ENCODE measurements at regions not wholly inside any gene's neighbourhood (a gene's known extent, or its start where the extent isn't known, plus 50 kb on each side); places are given as distances from the start of the nearest gene placed in this dataset.

DNA sequence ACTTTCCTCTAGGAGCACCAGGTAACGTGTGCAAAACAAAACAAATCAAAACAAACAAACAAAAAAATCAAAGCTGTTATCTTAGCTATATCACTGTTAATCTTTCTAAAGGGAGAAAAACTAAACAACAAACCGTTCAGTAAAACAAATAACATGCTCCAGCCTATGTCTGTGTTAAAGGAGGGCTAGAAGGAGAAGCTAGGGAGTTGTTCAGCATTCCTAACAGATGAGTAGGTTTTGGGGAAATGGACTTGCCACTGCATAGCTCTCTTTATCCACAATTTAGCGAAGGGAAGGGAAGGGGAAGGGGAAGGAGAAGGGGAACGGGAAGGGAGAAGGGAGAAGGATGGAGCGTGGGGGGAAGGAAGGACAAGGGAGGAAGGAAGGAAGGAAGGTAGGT is 134.2 kb upstream of the AKR1E2 start:
- no peaks in the 10 kb centered on the region for H3K4me1 ChIP-seq
- DNase-seq = no peak
- TF ChIP-seq, protein P1, sequence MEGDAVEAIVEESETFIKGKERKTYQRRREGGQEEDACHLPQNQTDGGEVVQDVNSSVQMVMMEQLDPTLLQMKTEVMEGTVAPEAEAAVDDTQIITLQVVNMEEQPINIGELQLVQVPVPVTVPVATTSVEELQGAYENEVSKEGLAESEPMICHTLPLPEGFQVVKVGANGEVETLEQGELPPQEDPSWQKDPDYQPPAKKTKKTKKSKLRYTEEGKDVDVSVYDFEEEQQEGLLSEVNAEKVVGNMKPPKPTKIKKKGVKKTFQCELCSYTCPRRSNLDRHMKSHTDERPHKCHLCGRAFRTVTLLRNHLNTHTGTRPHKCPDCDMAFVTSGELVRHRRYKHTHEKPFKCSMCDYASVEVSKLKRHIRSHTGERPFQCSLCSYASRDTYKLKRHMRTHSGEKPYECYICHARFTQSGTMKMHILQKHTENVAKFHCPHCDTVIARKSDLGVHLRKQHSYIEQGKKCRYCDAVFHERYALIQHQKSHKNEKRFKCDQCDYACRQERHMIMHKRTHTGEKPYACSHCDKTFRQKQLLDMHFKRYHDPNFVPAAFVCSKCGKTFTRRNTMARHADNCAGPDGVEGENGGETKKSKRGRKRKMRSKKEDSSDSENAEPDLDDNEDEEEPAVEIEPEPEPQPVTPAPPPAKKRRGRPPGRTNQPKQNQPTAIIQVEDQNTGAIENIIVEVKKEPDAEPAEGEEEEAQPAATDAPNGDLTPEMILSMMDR (IDR thresholded peaks at IDR 0.05; ENCODE audit: low read depth, low read length) = no peak

DNA sequence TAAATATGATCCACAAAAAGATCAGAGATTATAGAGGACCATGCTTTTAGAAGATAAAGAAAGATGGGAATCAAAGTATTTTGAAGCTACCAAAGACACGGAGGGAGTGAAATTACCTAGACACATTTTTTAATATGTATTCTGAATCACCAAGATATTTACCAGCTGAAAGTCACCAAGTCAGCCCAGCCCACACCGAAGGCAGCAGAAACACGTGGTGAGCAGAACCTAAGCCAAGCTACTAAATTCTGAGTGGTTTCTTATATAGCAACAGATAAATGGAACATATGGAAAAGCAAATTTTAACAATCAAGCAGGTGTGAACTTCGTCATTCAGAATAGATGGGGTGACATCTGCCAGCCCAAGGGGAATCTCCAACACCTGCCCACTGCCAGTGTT is 134.7 kb upstream of the AKR1E2 start:
- TF ChIP-seq, protein P1 (IDR thresholded peaks at IDR 0.05; ENCODE audit: low read depth, low read length) = no peak
- H3K36me3 ChIP-seq = no peaks in the 10 kb centered on the region

More for the DNA sequence above, 134.2 kb upstream of the AKR1E2 start:
- Histone ChIP-seq H3K4me3 (ENCODE audit: low read depth, low read length) (no peak overlapping the region), H3K36me3 (no peaks in the 10 kb centered on the region), H3K9me3 (no peaks in the 10 kb centered on the region), H3K27me3 (no peaks in the 10 kb centered on the region)

DNA sequence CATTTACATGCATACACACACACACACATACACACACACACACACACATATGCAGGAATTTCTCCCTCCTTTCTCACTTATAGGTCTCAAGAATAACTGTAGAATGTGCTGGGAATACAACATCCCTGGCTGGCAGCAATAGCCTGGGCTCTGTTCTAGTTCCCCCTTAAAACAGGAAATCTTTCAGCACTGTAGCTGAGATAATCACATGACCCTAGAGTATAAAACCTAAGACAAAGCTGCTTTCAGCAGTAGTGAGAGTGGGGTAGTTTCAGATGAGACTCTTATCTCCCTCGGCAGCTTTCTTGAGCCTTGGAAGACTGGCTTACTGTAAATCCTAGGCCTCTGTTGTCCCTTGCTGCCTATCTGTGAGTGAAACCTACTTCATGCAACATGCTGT is 137.4 kb upstream of the AKR1E2 start:
- Histone ChIP-seq H3K9me3 (no peaks in the 10 kb centered on the region), H3K4me1 (no peaks in the 10 kb centered on the region), H3K4me3 (ENCODE audit: low read depth, low read length) (no peak overlapping the region), H3K36me3 (no peaks in the 10 kb centered on the region), H3K27me3 (no peaks in the 10 kb centered on the region)
- TF ChIP-seq, protein P1 (IDR thresholded peaks at IDR 0.05; ENCODE audit: low read depth, low read length) = no peak
- no peak for DNase-seq

More for the DNA sequence above, 134.7 kb upstream of the AKR1E2 start:
- DNase-seq = no peak
- H3K4me3 ChIP-seq (ENCODE audit: low read depth, low read length) = no peak overlapping the region
- no peaks in the 10 kb centered on the region for H3K27me3 ChIP-seq
- no peaks in the 10 kb centered on the region for H3K9me3 ChIP-seq
- no peaks in the 10 kb centered on the region for H3K4me1 ChIP-seq

GRCh38 chr10:4688168-4688567 is 137.8 kb upstream of the AKR1E2 start:
- Histone ChIP-seq H3K9me3 (no peaks in the 10 kb centered on the region), H3K4me3 (ENCODE audit: low read depth, low read length) (no peak overlapping the region), H3K36me3 (no peaks in the 10 kb centered on the region), H3K4me1 (no peaks in the 10 kb centered on the region), H3K27me3 (no peaks in the 10 kb centered on the region)
- no peak for DNase-seq
- TF ChIP-seq, protein P1 (IDR thresholded peaks at IDR 0.05; ENCODE audit: low read depth, low read length) = no peak

DNA sequence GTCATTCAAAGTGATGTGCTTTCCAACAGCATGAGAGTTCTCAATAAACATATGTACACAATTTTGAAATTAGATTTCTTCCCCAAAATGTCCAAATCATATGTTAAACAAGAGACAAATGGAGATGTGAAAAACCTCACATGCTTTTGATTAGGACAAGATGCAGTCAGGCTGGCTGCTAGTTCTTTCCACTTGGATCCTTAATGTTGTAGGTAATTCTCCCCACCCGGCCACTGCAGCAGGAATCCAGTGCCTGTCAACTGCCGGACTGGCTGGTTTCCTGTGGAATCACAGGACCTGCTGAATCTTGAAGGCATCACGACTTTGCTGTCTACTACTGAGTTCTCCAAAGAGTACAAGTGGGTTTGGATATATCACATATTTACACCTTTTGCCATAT is 138.6 kb upstream of the AKR1E2 start:
- no peak for DNase-seq
- H3K4me1 ChIP-seq = no peaks in the 10 kb centered on the region
- no peaks in the 10 kb centered on the region for H3K27me3 ChIP-seq
- no peaks in the 10 kb centered on the region for H3K36me3 ChIP-seq
- H3K4me3 ChIP-seq (ENCODE audit: low read depth, low read length) = no peak overlapping the region
- H3K9me3 ChIP-seq = no peaks in the 10 kb centered on the region
- TF ChIP-seq, protein P1 (IDR thresholded peaks at IDR 0.05; ENCODE audit: low read depth, low read length) = no peak

GRCh38 chr10:4686644-4686996 is 139.4 kb upstream of the AKR1E2 start:
- TF ChIP-seq, protein P1 (IDR thresholded peaks at IDR 0.05; ENCODE audit: low read depth, low read length) = no peak
- no peak for DNase-seq
- H3K36me3 ChIP-seq = no peaks in the 10 kb centered on the region
- no peaks in the 10 kb centered on the region for H3K9me3 ChIP-seq
- H3K4me3 ChIP-seq (ENCODE audit: low read depth, low read length) = no peak overlapping the region
- H3K4me1 ChIP-seq = no peaks in the 10 kb centered on the region
- no peaks in the 10 kb centered on the region for H3K27me3 ChIP-seq
